Mesenchymal stem cell (in vitro differentiated cells and primary cell): ENCODE measurements at regions not wholly inside any gene's neighbourhood (a gene's known extent, or its start where the extent isn't known, plus 50 kb on each side); places are given as distances from the start of the nearest gene placed in this dataset.
A peak's percentile ranks its signal among the peaks of the same experiment; 100 is the strongest.
"Not testable (repeated sequence)": the region's sequence is repeated elsewhere in the genome, so short reads cannot be mapped to it uniquely, and the experiment has no call there.

Source experiments
- DNase-seq: peaks from one replicate; pipeline ENCODE4 v3.0.0-alpha.2; 2013
- H2AFZ ChIP-seq: one replicate; pipeline ENCODE4 v1.6.1; 2013; ENCODE audit warnings: low read depth, mild to moderate bottlenecking, control low read depth, inconsistent platforms, low read length, moderate library complexity
- H2AK5ac ChIP-seq: 2 replicates; pipeline ENCODE4 v1.6.1; 2013; ENCODE audit warnings: low read length, moderate library complexity, mild to moderate bottlenecking, inconsistent platforms; ENCODE audit not compliant: severe bottlenecking
- H2BK120ac ChIP-seq: one replicate; pipeline ENCODE4 v1.6.1; 2013; ENCODE audit warnings: low read depth, mild to moderate bottlenecking, inconsistent platforms, low read length, moderate library complexity
- H2BK12ac ChIP-seq, 2 experiments: one replicate each; pipeline ENCODE4 v1.6.1; 2013; ENCODE audit warnings: inconsistent platforms in 2 of 2, low read length in 2 of 2, mild to moderate bottlenecking in 2 of 2, moderate library complexity in 2 of 2, control low read depth in 1 of 2
- H2BK15ac ChIP-seq: one replicate; pipeline ENCODE4 v1.6.1; 2013; ENCODE audit warnings: mild to moderate bottlenecking, low read depth, inconsistent platforms; ENCODE audit not compliant: poor library complexity, severe bottlenecking
- H2BK5ac ChIP-seq: 2 replicates; pipeline ENCODE4 v1.6.1; 2013; ENCODE audit warnings: low read depth, mild to moderate bottlenecking, low read length, control low read depth, inconsistent platforms; ENCODE audit not compliant: poor library complexity, severe bottlenecking
- H3K14ac ChIP-seq, 2 experiments: one replicate each; pipeline ENCODE4 v1.6.1; 2013; ENCODE audit warnings: inconsistent platforms in 2 of 2, low read length in 2 of 2, control low read depth in 1 of 2, mild to moderate bottlenecking in 1 of 2, moderate library complexity in 1 of 2
- H3K18ac ChIP-seq, 2 experiments: one replicate each; pipeline ENCODE4 v1.6.1; 2013; ENCODE audit warnings: inconsistent platforms in 2 of 2, low read length in 2 of 2, control low read depth in 1 of 2, low read depth in 1 of 2, mild to moderate bottlenecking in 1 of 2
- H3K23ac ChIP-seq, 2 experiments: one replicate each; pipeline ENCODE4 v1.6.1; 2013; ENCODE audit warnings: inconsistent platforms in 2 of 2, low read length in 2 of 2, mild to moderate bottlenecking in 2 of 2, moderate library complexity in 2 of 2, control low read depth in 1 of 2
- H3K27ac ChIP-seq: 2 replicates; pipeline ENCODE4 v1.5.1; 2013; ENCODE audit warnings: mild to moderate bottlenecking, moderate library complexity, low read length, control low read depth, inconsistent platforms; ENCODE audit not compliant: poor library complexity, severe bottlenecking
- H3K27me3 ChIP-seq, 2 experiments: 2 replicates each; pipeline versions ENCODE4 v1.6.1 to v1.7.0; 2013; ENCODE audit warnings: low read length in 2 of 2, mild to moderate bottlenecking in 2 of 2, moderate library complexity in 2 of 2, control low read depth in 1 of 2, inconsistent platforms in 1 of 2; ENCODE audit not compliant: control insufficient read depth in 1 of 2, insufficient read depth in 1 of 2
- H3K36me3 ChIP-seq, 2 experiments: 2 replicates each; pipeline versions ENCODE4 v1.6.1 to v1.7.0; 2013; ENCODE audit warnings: low read length in 2 of 2, control low read depth in 1 of 2, inconsistent platforms in 1 of 2, low read depth in 1 of 2, mild to moderate bottlenecking in 1 of 2; ENCODE audit not compliant: insufficient read depth in 2 of 2, control insufficient read depth in 1 of 2
- H3K4ac ChIP-seq, 2 experiments: one replicate each; pipeline ENCODE4 v1.6.1; 2013; ENCODE audit warnings: inconsistent platforms in 2 of 2, low read length in 2 of 2, mild to moderate bottlenecking in 2 of 2, moderate library complexity in 2 of 2, control low read depth in 1 of 2, low read depth in 1 of 2
- H3K4me1 ChIP-seq: 2 replicates; pipeline ENCODE4 v1.6.1; 2013; ENCODE audit warnings: low read depth, low read length, control low read depth; ENCODE audit not compliant: control insufficient read depth, insufficient read depth
- H3K4me2 ChIP-seq: 2 replicates; pipeline ENCODE4 v1.6.1; 2013; ENCODE audit warnings: low read length, mild to moderate bottlenecking, inconsistent platforms; ENCODE audit not compliant: poor library complexity, severe bottlenecking
- H3K4me3 ChIP-seq, 2 experiments: 2 replicates each; pipeline versions ENCODE4 v1.5.1 to v1.7.0; 2013; ENCODE audit warnings: low read length in 2 of 2, mild to moderate bottlenecking in 2 of 2, control low read depth in 1 of 2, low read depth in 1 of 2; ENCODE audit not compliant: insufficient read depth in 1 of 2
- H3K79me1 ChIP-seq: replicated peaks from 2 replicates; pipeline ENCODE4 v1.6.1; 2013; ENCODE audit warnings: mild to moderate bottlenecking, control low read depth, low read length, inconsistent platforms; ENCODE audit not compliant: poor library complexity, severe bottlenecking
- H3K9ac ChIP-seq: 2 replicates; pipeline ENCODE4 v1.7.0; 2013; ENCODE audit warnings: mild to moderate bottlenecking, low read length, moderate library complexity
- H3K9me3 ChIP-seq: 2 replicates; pipeline ENCODE4 v1.7.0; 2013; ENCODE audit warnings: mild to moderate bottlenecking, low read length; ENCODE audit not compliant: control insufficient read depth
- H4K8ac ChIP-seq: one replicate; pipeline ENCODE4 v1.6.1; 2013; ENCODE audit warnings: inconsistent platforms, mild to moderate bottlenecking, low read length, moderate library complexity
- H4K91ac ChIP-seq: one replicate; pipeline ENCODE4 v1.6.1; 2013; ENCODE audit warnings: mild to moderate bottlenecking, low read length, inconsistent platforms
- WGBS: methylation state at CpG from one replicate; pipeline ENCODE4 v1.1.7; 2013; ENCODE audit warnings: mixed read lengths; 5-methylcytosine and 5-hydroxymethylcytosine counted together

DNA sequence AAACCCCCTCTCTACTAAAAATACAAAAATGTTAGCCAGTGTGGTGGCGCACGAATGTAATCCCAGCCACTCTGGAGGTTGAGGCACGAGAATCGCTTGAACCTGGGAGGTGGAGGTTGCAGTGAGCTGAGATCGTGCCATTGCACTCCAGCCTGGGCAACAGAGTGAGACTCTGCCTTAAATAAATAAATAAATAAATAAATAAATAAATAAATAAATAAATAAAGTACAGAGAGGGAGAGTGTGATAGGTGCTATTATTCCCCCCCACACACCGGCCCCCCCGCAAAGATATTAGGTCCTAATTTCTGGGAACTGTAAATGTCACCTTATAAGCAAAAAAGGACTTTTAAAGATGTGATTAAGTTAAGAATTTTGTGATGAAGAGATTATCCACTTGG lies 291.0 kb downstream of the CCER1 start:
- H4K8ac ChIP-seq, H3K18ac ChIP-seq, H3K36me3 ChIP-seq, H3K4me2 ChIP-seq, H3K4ac ChIP-seq, H2BK12ac ChIP-seq, H3K9ac ChIP-seq, H3K23ac ChIP-seq, H3K27ac ChIP-seq, H3K4me1 ChIP-seq, H3K79me1 ChIP-seq, H4K91ac ChIP-seq, H2AK5ac ChIP-seq, H3K14ac ChIP-seq, H2BK5ac ChIP-seq, H2BK15ac ChIP-seq, H3K27me3 ChIP-seq, H3K4me3 ChIP-seq, DNase-seq, H2AFZ ChIP-seq, H2BK120ac ChIP-seq, H3K9me3 ChIP-seq: not testable (repeated sequence)
- WGBS, result 100% methylated on average over 1 of the region's 7 CpGs

GRCh38 chr12:90659060-90659459 lies 295.9 kb downstream of the CCER1 start:
- WGBS, result no CpG with 5 or more reads among the region's 2 CpGs
- Histone ChIP-seq H2BK5ac (no peak overlapping the region), H2AK5ac (no peak overlapping the region), H4K8ac (no peak overlapping the region), H3K36me3 (no peaks in the 10 kb centered on the region), H3K9me3 (no peaks in the 10 kb centered on the region), H3K18ac (no peak overlapping the region), H3K14ac (no peak overlapping the region), H4K91ac (no peak overlapping the region), H2AFZ (no peak overlapping the region), H3K9ac (no peak overlapping the region), H2BK15ac (no peak overlapping the region), H3K4me3 (no peak overlapping the region), H2BK120ac (no peak overlapping the region), H3K23ac (no peak overlapping the region), H3K27me3 (no peaks in the 10 kb centered on the region), H3K4ac (no peak overlapping the region), H3K79me1 (no peaks in the 10 kb centered on the region), H3K4me2 (no peak overlapping the region), H3K27ac (no peak overlapping the region), H2BK12ac (no peak overlapping the region), H3K4me1 (no peaks in the 10 kb centered on the region)
- DNase-seq, result no peak

DNA sequence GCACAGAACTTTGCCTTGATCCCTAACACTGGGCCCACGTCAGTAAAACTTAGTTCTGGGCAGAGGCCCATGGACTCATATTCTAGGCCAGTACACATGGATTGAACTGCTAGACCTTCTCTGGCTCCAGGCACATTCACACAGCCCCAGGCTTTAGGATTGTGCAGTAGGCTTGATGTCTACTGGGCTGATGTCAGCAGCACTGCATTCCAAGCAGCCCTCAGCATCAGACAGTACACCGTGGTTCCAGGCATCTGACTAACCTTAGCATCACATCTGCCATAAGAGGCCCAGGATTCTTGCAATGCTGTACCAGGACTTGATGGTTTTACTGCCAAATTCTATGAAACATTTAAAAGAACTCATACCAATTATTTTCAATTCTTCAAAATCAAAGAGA lies 301.9 kb downstream of the CCER1 start:
- Histone ChIP-seq H3K4me1 (no peaks in the 10 kb centered on the region), H3K4me2 (no peak overlapping the region)

GRCh38 chr12:90652280-90652679 lies 302.7 kb downstream of the CCER1 start:
- WGBS, result 90% methylated on average over 1 of the region's 2 CpGs
- no peak for DNase-seq
- no peak overlapping the region for H3K4me2 ChIP-seq
- H3K27ac ChIP-seq, result no peak overlapping the region
- no peak overlapping the region for H2BK120ac ChIP-seq
- no peak overlapping the region for H3K18ac ChIP-seq
- no peak overlapping the region for H2BK5ac ChIP-seq
- peaks cover 2% of the 10 kb centered on the region for H3K9me3 ChIP-seq
- no peaks in the 10 kb centered on the region for H3K27me3 ChIP-seq
- H2BK12ac ChIP-seq, result no peak overlapping the region
- no peaks in the 10 kb centered on the region for H3K4me1 ChIP-seq
- no peak overlapping the region for H2BK15ac ChIP-seq
- no peak overlapping the region for H3K14ac ChIP-seq
- no peak overlapping the region for H3K9ac ChIP-seq
- H4K91ac ChIP-seq, result no peak overlapping the region
- no peak overlapping the region for H3K4me3 ChIP-seq
- no peaks in the 10 kb centered on the region for H3K79me1 ChIP-seq
- H3K36me3 ChIP-seq, result no peaks in the 10 kb centered on the region
- no peak overlapping the region for H4K8ac ChIP-seq
- no peak overlapping the region for H2AFZ ChIP-seq
- H2AK5ac ChIP-seq, result no peak overlapping the region
- no peak overlapping the region for H3K23ac ChIP-seq
- no peak overlapping the region for H3K4ac ChIP-seq

More for the DNA sequence above, 301.9 kb downstream of the CCER1 start:
- Histone ChIP-seq H2BK120ac (no peak overlapping the region), H3K9me3 (no peaks in the 10 kb centered on the region), H3K18ac (no peak overlapping the region), H3K4me3 (no peak overlapping the region), H3K79me1 (no peaks in the 10 kb centered on the region), H3K9ac (no peak overlapping the region), H4K91ac (no peak overlapping the region), H2BK15ac (no peak overlapping the region), H3K36me3 (no peaks in the 10 kb centered on the region), H3K4ac (no peak overlapping the region), H2BK12ac (no peak overlapping the region), H3K14ac (no peak overlapping the region), H3K23ac (no peak overlapping the region), H2AFZ (no peak overlapping the region), H3K27me3 (no peaks in the 10 kb centered on the region), H3K27ac (no peak overlapping the region), H2BK5ac (no peak overlapping the region), H2AK5ac (no peak overlapping the region), H4K8ac (no peak overlapping the region)
- WGBS, result 87% methylated on average over 2 of the region's 2 CpGs
- peak; percentile 11 for DNase-seq
